SK-N-SH (cell line): ENCODE measurements at regions not wholly inside any gene's neighbourhood (a gene's known extent, or its start where the extent isn't known, plus 50 kb on each side); places are given as distances from the start of the nearest gene placed in this dataset.

Experiments
- CTCF ChIA-PET: fragments of 300-600, 350-600 bp; formaldehyde crosslinking; extraction: SDS; loops from one replicate; lab custom pipeline; 2021; lab: Yijun Ruan, JAX
- POLR2A ChIA-PET: fragments of 350-600 bp; sonication (Branson Sonifier 250); formaldehyde crosslinking; extraction: SDS; loops from one replicate; lab custom pipeline; 2020; ENCODE audit warnings: antibody characterized with exemption, inconsistent platforms; lab: Yijun Ruan, JAX
- DNase-seq: peaks from one replicate; pipeline ENCODE4 v3.0.0; 2012
- H2AFZ ChIP-seq: fragments of 200-600 bp; sonication (generic); 2 replicates; pipeline ENCODE4 v1.8.1; 2016; ENCODE audit warnings: antibody characterized with exemption, mild to moderate bottlenecking, low read depth
- H3F3A ChIP-seq: fragments of 200-600 bp; sonication (generic); replicated peaks from 2 replicates; pipeline ENCODE3; 2016; ENCODE audit warnings: antibody characterized with exemption, mild to moderate bottlenecking; ENCODE audit not compliant: insufficient read depth
- H3K27ac ChIP-seq, 2 experiments: fragments of 200-500 bp in 1 of 2; fragments of 200-600 bp in 1 of 2; sonication (Bioruptor generic) in 1 of 2; sonication (generic), shearing (Covaris generic) in 1 of 2; 2 replicates each; pipeline versions ENCODE4 v1.5.1 to v1.6.1; 2014 to 2016; ENCODE audit warnings: low read depth in 2 of 2, inconsistent platforms in 1 of 2, low read length in 1 of 2, mild to moderate bottlenecking in 1 of 2, mixed read lengths in 1 of 2
- H3K27me3 ChIP-seq: fragments of 200-600 bp; sonication (generic), shearing (Covaris generic); 2 replicates; pipeline ENCODE4 v1.6.1; 2016; ENCODE audit warnings: mixed run types; ENCODE audit not compliant: insufficient read depth
- H3K36me3 ChIP-seq, 2 experiments: fragments of 200-500 bp in 1 of 2; fragments of 200-600 bp in 1 of 2; sonication (Bioruptor generic) in 1 of 2; sonication (generic) in 1 of 2; replicated peaks in 1 of 2; 2 replicates each; pipeline versions ENCODE3 to v1.5.1; 2014 to 2016; ENCODE audit warnings: low read length in 1 of 2, mild to moderate bottlenecking in 1 of 2; ENCODE audit not compliant: insufficient read depth in 2 of 2, control insufficient read depth in 1 of 2
- H3K4me1 ChIP-seq, 2 experiments: fragments of 200-500 bp in 1 of 2; fragments of 200-600 bp in 1 of 2; sonication (Bioruptor generic) in 1 of 2; sonication (generic), shearing (Covaris generic) in 1 of 2; 2 replicates each; pipeline versions ENCODE4 v1.5.1 to v1.6.1; 2014 to 2016; ENCODE audit warnings: low read depth in 1 of 2, low read length in 1 of 2, mixed run types in 1 of 2; ENCODE audit not compliant: insufficient read depth in 2 of 2, control insufficient read depth in 1 of 2
- H3K4me2 ChIP-seq: fragments of 200-600 bp; sonication (generic), shearing (Covaris generic); 2 replicates; pipeline ENCODE4 v1.6.1; 2017; ENCODE audit warnings: mixed run types
- H3K4me3 ChIP-seq, 2 experiments: fragments of 200-500 bp in 1 of 2; fragments of 200-600 bp in 1 of 2; sonication (Bioruptor generic) in 1 of 2; sonication (generic), shearing (Covaris generic) in 1 of 2; 2 replicates each; pipeline versions ENCODE4 v1.5.1 to v1.8.1; 2014 to 2016; ENCODE audit warnings: low read depth in 2 of 2, inconsistent platforms in 1 of 2, low read length in 1 of 2, mild to moderate bottlenecking in 1 of 2, mixed read lengths in 1 of 2, moderate library complexity in 1 of 2
- H3K79me2 ChIP-seq: fragments of 200-600 bp; sonication (generic); 2 replicates; pipeline ENCODE4 v1.8.1; 2017; ENCODE audit warnings: mild to moderate bottlenecking; ENCODE audit not compliant: insufficient read depth
- H3K9ac ChIP-seq: fragments of 200-600 bp; sonication (generic); 2 replicates; pipeline ENCODE4 v1.6.1; 2017; ENCODE audit warnings: mixed run types
- H3K9me2 ChIP-seq: fragments of 200-600 bp; sonication (generic); 2 replicates; pipeline ENCODE4 v1.6.1; 2017; ENCODE audit warnings: mixed run types
- H3K9me3 ChIP-seq: fragments of 200-600 bp; sonication (generic); 2 replicates; pipeline ENCODE4 v1.6.1; 2017; ENCODE audit warnings: mixed run types, mild to moderate bottlenecking, moderate library complexity
- H4K20me1 ChIP-seq: fragments of 200-600 bp; sonication (generic); 2 replicates; pipeline ENCODE4 v1.6.1; 2017; ENCODE audit warnings: mild to moderate bottlenecking, mixed run types; ENCODE audit not compliant: insufficient read depth
- FOSL2 ChIP-seq: IDR thresholded peaks from 2 replicates; pipeline ENCODE4 v1.4.0; 2012; ENCODE audit warnings: low read depth, mild to moderate bottlenecking, moderate library complexity, borderline replicate concordance
- FOXM1 ChIP-seq: IDR thresholded peaks from 2 replicates; pipeline ENCODE4 v1.4.0; 2012; ENCODE audit warnings: low read depth, mild to moderate bottlenecking
- GATA2 ChIP-seq: sonication (generic); formaldehyde crosslinking; IDR thresholded peaks from 2 replicates; pipeline ENCODE4 v1.5.0; 2020; ENCODE audit warnings: mild to moderate bottlenecking, missing genetic modification reagents
- MXI1 ChIP-seq: IDR thresholded peaks from 2 replicates; pipeline ENCODE4 v1.6.1; 2012; ENCODE audit warnings: mild to moderate bottlenecking, low read depth, low read length, improper control_type of control experiment
- NRF1 ChIP-seq: IDR thresholded peaks from 2 replicates; pipeline ENCODE4 v1.6.1; 2012; ENCODE audit warnings: low read depth, mild to moderate bottlenecking, low read length
- YY1 ChIP-seq: IDR thresholded peaks from 2 replicates; pipeline ENCODE4 v1.4.0; 2012; ENCODE audit warnings: low read depth, mild to moderate bottlenecking
- ZBTB33 ChIP-seq: IDR thresholded peaks from 2 replicates; pipeline ENCODE4 v1.4.0; 2012; ENCODE audit warnings: low read depth, borderline replicate concordance
- whole genome bisulfite sequencing: methylation state at CpG from one replicate; pipeline ENCODE4 v1.1.6; 2017; ENCODE audit warnings: low lambda C conversion rate; 5-methylcytosine and 5-hydroxymethylcytosine counted together

- Histone ChIP-seq H3K79me2 (no peaks in the 10 kb centered on the region), H3K9me2 (no peaks in the 10 kb centered on the region), H3K4me3 (no peak overlapping the region), H3K27me3 (no peaks in the 10 kb centered on the region; the same call in 1 of the 2 replicates), H3K36me3 (no peaks in the 10 kb centered on the region), H3F3A (no peaks in the 10 kb centered on the region), H3K9me3 (no peaks in the 10 kb centered on the region), H3K4me2 (no peak overlapping the region), H4K20me1 (no peaks in the 10 kb centered on the region), H2AFZ (no peak overlapping the region), H3K27ac (no peak overlapping the region), H3K9ac (no peak overlapping the region), H3K4me1 (no peaks in the 10 kb centered on the region; a peak in 1 of 4 replicates)
- WGBS: 81% methylated on average over 5 of the region's 7 CpGs
- peak; percentile 30 for DNase-seq
- no peak for TF ChIP-seq ZBTB33
- TF ChIP-seq MXI1: no peak
- no peak for TF ChIP-seq NRF1
- no peak for TF ChIP-seq YY1
- ChIA-PET CTCF (interaction anchor here (1.2 to 6.4 kb wide), 4 partner anchors 8 to 66 kb away, joined by 3 to 61 read pairs (median 8); no protein-coding TSS in a partner anchor), POLR2A (no interaction called here)
Observed at GRCh38 chr17:21523497-21524210, 147.5 kb downstream of the KCNJ12 start.

- Histone ChIP-seq H3K4me2 (no peak overlapping the region), H2AFZ (no peak overlapping the region)
- CTCF ChIA-PET: interaction anchor here (0.6 to 6.4 kb wide), 5 partner anchors 8 to 67 kb away, joined by 3 to 61 read pairs (median 6); no protein-coding TSS in a partner anchor
Observed at GRCh38 chr17:21524211-21524591, 148.0 kb downstream of the KCNJ12 start.

More at GRCh38 chr17:21524211-21524591, 148.0 kb downstream of the KCNJ12 start:
- DNase-seq: no peak
- no peak overlapping the region for H3K27ac ChIP-seq
- no peak overlapping the region for H3K9ac ChIP-seq
- 79% methylated on average over 12 of the region's 12 CpGs for WGBS
- TF ChIP-seq ZBTB33 (no peak), FOXM1 (no peak), FOSL2 (no peak), GATA2 (CRISPR knock-in tag) (no peak)
- no peak overlapping the region for H3K4me3 ChIP-seq
- no peaks in the 10 kb centered on the region for H3K36me3 ChIP-seq
- H3K9me2 ChIP-seq: no peaks in the 10 kb centered on the region
- no peaks in the 10 kb centered on the region for H3K9me3 ChIP-seq
- no peaks in the 10 kb centered on the region; a peak in 1 of 4 replicates for H3K4me1 ChIP-seq
- POLR2A ChIA-PET: no interaction called here
- H3K79me2 ChIP-seq: no peaks in the 10 kb centered on the region
- H3F3A ChIP-seq: no peaks in the 10 kb centered on the region
- H3K27me3 ChIP-seq: no peaks in the 10 kb centered on the region; the same call in 1 of the 2 replicates
- H4K20me1 ChIP-seq: no peaks in the 10 kb centered on the region
